ENCODE measurements at regions not wholly inside any gene's neighbourhood (a gene's known extent, or its start where the extent isn't known, plus 50 kb on each side); places are given as distances from the start of the nearest gene placed in this dataset.

DNA sequence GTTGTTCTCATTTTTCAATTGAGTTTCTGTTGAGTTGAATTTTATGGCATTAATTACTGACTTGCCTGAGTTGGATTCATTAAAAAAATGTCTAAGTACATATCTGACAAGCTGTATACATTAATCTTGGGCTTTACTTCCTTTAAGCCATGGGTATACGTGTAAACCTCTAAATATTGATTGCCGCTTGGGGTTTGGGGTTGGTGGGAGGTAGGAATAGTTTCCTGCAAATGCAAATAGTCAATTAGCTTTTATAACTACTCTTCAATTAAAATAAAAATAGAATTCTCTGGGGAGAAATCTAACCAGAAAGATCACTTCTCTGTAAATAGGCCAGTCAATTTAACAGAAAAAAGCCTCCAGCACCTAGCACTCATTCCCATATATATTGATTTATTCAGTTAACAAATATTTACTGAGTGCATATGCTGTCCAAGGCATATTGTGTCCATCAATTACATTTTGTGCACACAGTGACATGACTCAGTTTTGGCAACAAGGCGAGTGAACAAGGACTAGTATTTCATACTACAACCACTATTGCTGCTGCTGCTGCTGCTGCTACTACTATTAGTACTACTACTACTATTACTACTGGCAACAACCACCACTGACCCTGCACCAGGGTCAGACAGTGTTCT lies 306.8 kb downstream of the RFC3 start:
- no peak for DNase-seq

DNA sequence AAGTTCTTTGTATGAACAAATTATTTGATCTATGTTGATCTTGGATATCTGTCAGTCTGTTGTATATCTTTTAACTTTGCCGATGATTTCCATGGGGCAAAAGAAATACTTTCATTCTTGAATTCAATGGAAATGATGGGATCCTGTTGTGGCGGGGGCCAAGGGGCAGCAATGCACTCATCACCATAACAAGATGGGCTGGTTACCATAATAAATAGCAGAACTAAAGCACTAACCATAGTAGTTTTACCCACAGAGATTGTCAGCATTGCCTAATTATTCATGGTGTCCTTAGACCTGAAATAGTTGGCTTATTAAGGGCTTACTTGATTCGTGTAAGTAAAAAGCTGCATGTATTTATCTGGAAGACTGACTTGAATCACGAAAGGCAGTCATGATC lies 309.6 kb downstream of the RFC3 start:
- no peak for DNase-seq

- DNase-seq = no peak
Measured at GRCh38 chr13:34128661-34129060, 310.7 kb downstream of the RFC3 start.

DNA sequence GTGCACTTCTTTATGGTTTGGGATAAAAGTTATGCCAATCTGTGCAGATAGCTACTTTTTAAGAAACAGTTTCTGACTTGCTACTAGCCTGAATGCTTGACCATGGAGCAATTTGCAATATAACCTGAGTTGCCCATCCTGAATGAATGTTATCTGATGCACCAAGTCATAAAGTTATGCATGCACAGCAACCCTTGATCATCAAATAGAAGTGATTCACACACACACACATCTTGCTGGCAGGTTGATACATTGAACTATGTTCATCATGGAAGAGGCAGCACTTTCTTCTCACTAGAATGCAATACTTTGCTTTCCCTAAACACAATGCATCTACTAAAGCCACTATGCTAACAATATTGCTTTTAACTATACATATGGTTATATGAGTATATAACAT lies 311.5 kb downstream of the RFC3 start:
- no peak for DNase-seq

DNA sequence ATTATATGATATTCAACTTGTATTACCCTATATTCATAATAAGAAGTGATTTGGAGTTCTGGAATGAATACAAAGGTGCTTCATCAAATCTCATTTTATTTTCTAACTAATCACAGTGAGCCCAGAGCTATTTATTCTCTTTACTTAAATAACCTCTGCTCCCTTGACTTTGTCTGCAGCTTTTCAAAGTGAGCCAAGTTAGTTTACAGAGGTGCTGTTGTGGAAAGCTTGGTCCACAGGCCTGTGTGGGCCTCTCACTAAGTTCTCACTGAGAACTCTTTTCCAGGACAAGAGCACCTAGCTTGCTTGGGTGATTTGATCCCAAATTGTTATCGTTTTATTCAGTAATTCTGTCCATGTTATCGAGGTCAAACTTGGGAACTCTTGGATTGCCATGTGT lies 319.3 kb downstream of the RFC3 start:
- DNase-seq = no peak

GRCh38 chr13:34139660-34140227 lies 321.8 kb downstream of the RFC3 start:
- no peak for DNase-seq

DNA sequence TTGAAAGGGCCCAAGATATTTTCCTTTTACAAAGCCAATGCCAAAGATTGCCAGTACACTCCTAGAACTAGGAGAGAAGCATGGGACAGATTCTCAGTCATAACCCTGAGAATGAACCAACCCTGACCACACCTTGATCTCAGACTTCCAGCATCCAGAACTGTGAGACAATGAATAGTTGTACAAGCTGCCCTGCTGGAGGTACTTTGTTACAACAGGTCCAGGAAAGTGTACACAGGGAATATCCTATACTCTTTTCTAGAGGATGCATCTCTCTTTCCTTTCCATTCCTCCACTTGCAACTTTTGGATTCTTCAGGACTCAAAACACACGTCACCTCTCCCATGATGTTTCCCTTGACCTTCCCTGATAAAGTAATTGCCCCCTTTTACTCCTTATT lies 325.7 kb downstream of the RFC3 start:
- no peak for DNase-seq

DNA sequence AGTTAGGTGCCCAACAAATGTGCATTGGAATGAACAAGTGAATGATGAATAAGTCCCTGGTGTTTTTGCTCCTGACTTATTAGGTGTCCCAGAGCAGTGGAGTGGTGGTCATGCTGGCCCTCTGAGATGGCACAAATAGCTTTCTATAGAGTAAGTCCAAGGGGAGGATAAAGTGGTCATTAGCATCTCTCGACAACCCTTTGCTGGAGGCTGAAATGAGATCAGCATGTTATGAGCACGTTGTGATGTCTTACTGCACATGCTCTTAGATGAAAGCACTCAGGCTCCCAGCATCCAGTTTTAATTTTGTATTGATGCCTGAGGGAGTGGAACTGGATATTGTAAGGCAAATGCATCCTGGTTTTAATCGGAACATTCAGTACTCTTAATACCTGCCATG lies 326.2 kb downstream of the RFC3 start:
- no peak for DNase-seq

- no peak for DNase-seq
Measured at GRCh38 chr13:34145061-34145460, 327.1 kb downstream of the RFC3 start.

GRCh38 chr13:34148359-34148758 lies 330.4 kb downstream of the RFC3 start:
- DNase-seq = no peak

DNA sequence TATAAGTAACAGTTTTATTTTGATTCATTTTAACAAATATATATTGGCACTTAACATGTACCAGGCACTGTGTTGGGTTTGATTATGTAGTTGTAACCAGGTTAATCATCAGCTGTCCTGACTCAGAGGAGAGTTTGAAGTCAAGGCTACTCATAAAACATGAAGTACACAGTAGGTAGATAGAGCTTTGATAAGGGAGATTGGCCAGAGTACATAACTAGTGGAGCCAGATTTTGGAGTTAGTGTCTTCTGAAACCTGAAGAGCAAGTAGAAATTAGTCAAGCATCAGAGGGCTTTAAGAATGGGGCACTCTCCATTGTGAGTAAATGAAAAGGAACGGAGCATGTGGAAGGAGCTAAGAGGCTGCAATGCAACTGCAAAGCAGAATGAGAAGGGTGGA lies 333.9 kb downstream of the RFC3 start:
- DNase-seq = no peak

DNA sequence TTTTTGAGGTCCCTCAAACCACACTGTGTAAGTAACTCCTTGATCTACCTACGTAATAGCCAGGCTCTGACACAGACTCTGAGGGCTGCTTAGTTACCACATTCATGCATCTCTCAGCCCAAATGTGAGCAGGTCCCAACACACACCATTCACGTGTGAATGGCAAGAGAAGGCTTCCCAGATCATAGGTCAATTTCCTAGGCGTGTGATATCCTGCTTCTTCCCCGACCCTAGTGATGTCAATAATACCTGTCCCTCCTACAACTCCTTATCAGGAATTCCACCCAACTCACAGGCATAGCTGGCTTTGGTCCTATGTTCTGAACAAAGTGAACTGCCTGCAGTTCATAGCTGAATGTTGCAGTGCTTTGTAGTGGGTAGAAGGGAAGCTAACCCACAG lies 334.5 kb downstream of the RFC3 start:
- DNase-seq = no peak

- no peak for DNase-seq
Measured at GRCh38 chr13:34152996-34153395, 335.0 kb downstream of the RFC3 start.

DNA sequence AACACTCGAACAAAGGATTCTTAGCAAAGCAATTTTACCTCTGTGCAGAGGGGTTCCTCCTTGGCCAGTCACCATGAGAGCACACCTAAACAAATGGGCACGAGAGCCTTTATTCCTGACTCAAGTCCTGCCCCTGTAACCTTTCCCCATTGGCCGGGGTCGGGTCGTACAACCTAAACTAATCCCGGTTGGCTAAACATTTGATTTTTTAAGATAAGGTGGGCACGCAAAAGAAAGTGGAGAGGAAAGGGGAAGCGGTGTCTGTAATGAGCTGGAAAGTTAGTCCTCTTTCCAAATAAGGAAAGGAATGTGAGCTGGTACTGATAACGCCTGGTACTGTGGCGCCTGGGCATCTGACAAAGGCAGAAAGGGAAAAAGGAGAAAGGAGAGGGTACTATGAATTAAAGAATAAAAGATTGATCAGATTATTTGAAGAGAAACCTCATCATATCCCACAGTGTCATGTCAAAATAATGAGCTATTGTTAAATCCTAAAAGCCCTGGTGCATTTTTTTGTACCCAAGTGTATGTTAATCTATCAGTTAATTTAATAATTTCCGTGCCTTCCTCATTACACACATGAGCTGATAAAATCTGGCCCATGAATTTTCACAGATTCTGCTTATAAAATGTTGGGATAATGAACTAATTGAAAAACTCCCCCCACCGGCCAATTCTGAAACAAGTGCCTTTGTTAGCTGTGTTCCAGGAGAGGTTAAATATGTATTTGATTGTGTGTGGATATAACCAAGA lies 335.7 kb downstream of the RFC3 start:
- DNase-seq = no peak

DNA sequence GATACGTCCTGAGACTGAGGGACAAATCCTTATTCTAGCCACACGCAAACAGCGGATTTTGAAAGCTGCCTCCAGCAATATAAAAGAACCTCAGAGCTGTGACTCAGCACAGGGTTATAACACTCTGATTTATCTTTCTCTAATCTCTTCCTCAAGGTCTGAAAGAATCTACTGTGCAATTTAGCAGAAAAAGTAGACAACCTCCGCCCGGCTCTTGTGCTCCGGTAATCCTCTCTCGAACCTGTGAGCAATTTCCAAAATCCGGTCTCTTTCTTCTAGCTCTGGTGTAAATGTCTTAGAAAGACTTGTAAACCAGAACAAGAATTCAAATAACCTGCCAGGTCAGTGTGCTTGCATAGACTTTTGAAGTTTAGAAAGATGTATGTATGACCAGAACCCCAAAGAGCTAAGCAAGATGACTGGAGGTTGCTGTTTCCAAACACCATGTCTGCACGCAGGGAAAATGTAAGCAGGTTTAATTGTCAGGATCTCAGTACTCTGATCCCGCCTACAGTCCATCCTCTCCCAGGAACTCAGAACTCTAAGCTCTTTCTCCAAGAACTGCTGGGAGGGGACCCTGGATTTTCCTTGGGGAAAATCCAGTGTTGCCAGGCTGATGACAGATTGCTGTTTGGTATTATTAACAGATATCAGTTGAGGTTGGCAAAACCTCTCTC lies 338.1 kb downstream of the RFC3 start:
- DNase-seq = no peak

GRCh38 chr13:34156841-34157365 lies 339.0 kb downstream of the RFC3 start:
- DNase-seq = peak; percentile 20

DNA sequence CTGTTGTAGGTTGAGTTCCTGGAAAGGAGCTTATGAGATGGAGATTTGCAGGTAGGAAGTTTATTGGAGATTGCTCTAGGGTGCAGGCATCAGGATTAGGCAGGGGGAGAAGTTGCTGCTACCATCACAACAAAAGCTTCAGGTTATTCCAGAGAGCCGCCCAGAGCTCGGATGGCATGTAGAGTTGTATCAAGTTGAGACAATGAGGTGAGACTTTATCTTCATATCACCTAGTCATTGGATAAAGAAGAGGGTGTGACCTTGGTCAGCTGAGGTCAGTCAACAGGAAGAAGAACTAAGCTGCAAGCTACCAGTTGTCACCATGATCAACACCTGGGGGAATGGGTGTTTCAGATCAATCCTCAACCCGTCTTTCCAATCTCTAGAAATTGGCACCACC lies 342.0 kb downstream of the RFC3 start:
- DNase-seq = no peak

DNA sequence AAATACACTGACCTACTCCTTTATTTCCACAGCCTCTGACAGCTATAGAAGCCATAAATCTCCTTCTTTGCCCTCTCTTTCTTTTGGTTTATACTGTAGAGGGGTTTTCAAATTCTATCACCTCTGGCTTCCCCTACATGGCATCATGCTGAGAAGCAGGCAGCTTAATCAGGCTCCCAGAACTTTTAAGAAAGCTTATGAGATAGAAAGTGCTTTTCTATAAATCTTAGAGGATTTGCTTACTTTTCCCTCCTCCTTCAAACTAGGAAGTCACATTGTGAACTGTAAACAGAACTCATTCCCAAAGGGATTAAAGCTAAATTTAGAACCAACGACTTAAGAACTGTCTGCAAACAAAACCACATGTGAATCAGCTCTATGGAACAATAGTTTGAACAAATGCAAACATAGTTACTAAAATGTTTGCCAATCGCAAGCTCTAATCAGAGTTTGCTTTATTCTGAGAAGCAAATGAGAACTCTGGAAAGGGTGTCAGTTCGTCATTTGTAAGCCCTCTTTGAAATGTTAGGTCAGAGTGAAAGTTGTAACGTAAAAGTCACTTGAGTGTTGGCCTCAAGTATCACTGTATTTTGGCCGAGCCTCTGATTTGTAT lies 344.1 kb downstream of the RFC3 start:
- peak; percentile 13 for DNase-seq

DNA sequence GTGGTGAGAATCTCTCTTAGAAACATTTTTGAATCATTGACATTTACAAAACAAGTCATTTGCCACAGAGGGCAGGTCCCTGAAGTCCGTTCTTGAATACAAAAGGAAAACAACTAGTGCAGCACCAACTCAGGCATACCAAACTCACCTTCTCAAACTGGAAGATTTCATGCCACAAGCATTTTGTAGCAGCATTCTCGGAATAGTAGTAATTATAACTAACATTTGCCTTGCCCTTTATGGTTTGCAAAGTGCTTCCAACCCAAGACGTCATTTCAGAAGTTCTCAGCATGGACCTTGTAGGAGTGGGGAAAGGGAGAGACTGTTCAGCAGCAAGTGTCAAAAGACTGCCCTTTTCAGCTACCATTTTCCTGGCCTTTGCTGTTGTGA lies 344.6 kb downstream of the RFC3 start:
- DNase-seq = no peak

- DNase-seq = no peak
Measured at GRCh38 chr13:34164582-34164981, 346.6 kb downstream of the RFC3 start.

DNA sequence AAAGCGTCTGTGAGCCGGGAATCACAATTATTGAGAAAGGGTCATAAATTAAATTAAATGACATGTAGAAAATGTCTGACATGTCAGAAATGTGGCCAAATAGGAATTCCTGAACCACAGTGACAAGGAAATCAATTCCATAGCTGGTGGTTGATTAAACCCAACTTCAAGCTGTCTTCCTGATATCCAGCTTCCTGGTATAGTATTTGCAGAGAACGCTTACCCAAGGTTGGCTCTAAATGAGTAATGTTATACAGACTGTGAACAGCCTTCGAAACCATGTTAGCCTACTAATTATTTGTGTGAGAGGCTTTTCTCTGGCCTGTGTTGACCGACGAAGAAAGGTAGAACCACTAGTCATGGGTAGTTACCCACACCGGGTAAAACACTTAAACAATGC lies 347.2 kb downstream of the RFC3 start:
- no peak for DNase-seq

GRCh38 chr13:34166406-34166805 lies 348.5 kb downstream of the RFC3 start:
- no peak for DNase-seq

- no peak for DNase-seq
Measured at GRCh38 chr13:34167347-34167746, 349.4 kb downstream of the RFC3 start.

All from right kidney (tissue), 1 donor.